Astrocyte of the cerebellum (primary cell): ENCODE measurements at regions not wholly inside any gene's neighbourhood (a gene's known extent, or its start where the extent isn't known, plus 50 kb on each side); places are given as distances from the start of the nearest gene placed in this dataset.

ENCODE experiments used
- DNase-seq: peaks from one replicate; pipeline ENCODE4 v3.0.0-alpha.2; 2011; ENCODE audit warnings: low read depth
- H3K4me3 ChIP-seq: 2 replicates; pipeline ENCODE4 v1.5.1; 2011; ENCODE audit warnings: mild to moderate bottlenecking, low read depth, low read length, moderate library complexity
- in situ Hi-C: cut with HindIII; loops from 2 replicates; pipeline ENCODE4 v1.10.0; 2017; ENCODE audit warnings: low sequenced_read_pairs
- TF ChIP-seq, protein P1 (sequence below): IDR thresholded peaks from 2 replicates; pipeline ENCODE4 v1.5.1; 2012; ENCODE audit warnings: low read length, low read depth, moderate library complexity, mild to moderate bottlenecking; ENCODE audit errors: missing control alignments

DNA sequence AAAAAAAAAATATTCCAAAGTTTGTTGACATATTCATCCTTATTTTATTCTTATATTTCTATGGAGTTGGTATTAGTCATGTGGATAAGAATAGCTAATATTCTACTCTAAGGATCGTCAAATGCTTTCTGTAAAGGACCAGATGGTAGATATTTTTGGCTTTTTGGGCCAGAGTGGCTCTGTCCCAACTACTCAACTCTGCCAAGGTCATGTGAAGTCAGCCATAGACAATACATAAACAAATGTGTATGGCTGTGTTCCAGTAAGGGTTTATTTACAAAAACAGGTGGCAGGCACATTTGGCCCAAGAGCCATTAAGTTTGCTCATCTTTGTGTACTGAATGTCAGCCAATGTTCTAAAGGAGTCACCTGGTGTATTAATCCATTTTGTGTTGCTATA is 131.8 kb downstream of the TBX5 start:
- no peak for DNase-seq
- H3K4me3 ChIP-seq: no peak overlapping the region
- TF ChIP-seq, protein P1, sequence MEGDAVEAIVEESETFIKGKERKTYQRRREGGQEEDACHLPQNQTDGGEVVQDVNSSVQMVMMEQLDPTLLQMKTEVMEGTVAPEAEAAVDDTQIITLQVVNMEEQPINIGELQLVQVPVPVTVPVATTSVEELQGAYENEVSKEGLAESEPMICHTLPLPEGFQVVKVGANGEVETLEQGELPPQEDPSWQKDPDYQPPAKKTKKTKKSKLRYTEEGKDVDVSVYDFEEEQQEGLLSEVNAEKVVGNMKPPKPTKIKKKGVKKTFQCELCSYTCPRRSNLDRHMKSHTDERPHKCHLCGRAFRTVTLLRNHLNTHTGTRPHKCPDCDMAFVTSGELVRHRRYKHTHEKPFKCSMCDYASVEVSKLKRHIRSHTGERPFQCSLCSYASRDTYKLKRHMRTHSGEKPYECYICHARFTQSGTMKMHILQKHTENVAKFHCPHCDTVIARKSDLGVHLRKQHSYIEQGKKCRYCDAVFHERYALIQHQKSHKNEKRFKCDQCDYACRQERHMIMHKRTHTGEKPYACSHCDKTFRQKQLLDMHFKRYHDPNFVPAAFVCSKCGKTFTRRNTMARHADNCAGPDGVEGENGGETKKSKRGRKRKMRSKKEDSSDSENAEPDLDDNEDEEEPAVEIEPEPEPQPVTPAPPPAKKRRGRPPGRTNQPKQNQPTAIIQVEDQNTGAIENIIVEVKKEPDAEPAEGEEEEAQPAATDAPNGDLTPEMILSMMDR: no peak
- in situ Hi-C loops: no loop called here

DNA sequence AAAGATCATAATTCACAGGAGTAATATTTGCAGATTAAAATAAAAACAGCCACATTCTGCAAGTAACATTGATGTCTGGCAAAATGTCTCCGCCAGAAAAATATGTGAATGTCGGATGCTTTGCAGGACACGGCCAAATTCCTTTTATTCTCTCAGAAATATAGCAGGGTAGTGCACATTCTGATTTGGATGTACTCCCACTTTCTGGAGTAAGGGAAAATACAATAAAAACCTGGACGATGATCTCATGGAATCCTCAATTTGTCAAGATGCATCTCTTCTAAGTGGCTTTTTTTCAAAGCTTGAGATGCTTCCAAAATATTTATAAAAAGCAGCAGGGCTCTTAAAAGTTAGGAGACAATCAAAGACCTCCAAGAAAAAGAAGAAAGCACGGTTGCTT is 133.3 kb downstream of the TBX5 start:
- DNase-seq: no peak
- TF ChIP-seq, protein P1: no peak
- in situ Hi-C loops: no loop called here
- H3K4me3 ChIP-seq: no peak overlapping the region

DNA sequence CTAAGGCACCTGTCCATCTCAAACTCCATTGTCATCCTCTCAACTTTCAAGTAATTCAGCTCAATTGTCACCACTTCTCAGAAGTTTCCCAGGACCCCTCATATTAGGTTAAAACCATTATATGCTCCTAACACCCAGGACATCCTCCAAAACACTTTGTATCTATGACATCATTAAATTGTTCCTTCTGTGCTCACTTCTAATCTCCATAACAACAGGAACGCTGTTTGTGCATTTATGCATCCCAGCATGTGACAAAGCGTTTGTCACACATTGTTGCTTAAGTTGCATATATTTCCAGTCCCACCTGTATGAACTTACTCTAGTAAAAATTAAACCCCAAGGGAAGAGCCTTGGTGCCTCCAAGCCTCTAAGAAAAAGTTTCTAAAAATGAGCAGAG is 133.9 kb downstream of the TBX5 start:
- no peak for DNase-seq
- in situ Hi-C loops: no loop called here
- no peak overlapping the region for H3K4me3 ChIP-seq
- TF ChIP-seq, protein P1: no peak

DNA sequence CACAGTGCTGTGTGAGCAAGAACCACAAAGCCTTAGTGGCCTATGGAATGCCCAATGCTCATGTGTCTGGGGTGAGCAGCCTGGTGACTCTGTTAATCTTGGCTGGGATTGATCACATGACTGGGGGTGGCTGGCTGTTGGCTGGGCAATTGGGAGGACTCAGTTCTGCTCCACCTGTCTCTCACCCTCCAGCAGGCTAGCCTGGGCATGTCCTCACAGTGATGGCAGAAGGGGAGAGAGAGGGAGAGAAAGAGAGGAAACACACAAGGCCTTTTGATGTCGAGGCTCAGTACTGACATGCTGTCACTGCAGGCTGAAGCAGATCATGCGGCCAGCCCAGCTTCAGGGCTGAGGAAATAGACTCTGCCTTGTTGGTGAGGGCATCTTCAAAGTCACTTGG is 136.8 kb downstream of the TBX5 start:
- in situ Hi-C loops: no loop called here
- TF ChIP-seq, protein P1: no peak
- DNase-seq: no peak
- H3K4me3 ChIP-seq: no peak overlapping the region

DNA sequence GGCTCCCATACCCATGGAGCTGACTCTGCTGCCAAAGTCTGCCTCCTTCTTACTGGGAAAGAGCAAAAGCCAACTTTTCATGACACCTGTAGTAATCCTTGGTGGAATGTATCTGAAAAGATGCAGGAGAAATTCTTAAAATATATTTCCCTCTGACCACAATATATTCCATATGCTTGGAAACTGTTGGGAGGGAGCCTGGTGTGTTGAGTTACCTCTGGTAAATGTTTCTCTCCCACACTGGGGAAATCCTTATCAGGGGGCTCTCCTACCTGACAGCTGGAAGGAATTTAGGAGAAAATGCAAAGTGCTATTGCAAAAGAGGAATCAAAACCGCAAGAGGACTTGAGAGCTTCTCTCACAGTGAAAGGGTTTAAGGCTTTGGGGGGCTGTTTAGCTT is 139.4 kb downstream of the TBX5 start:
- TF ChIP-seq, protein P1: no peak
- no peak for DNase-seq
- in situ Hi-C loops: no loop called here
- no peak overlapping the region for H3K4me3 ChIP-seq

DNA sequence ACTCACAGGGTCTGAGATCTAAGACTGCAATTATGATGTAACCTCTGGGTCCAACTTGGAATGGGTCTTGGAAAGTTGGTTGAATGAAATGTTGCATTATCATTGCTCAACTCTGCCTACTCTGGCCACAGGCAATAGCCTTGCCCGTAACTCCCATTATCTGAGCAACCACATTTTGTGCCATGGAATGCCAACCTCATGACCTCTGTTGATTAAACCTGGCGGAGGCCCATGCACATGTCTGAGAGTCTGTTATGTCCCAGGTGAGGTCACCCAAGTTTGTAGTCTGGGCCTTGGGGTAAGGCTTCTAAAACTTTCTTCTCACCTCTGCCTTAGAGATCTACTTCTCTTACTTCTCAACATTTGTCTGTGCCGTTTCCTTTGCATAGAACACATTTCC is 140.9 kb downstream of the TBX5 start:
- H3K4me3 ChIP-seq: no peak overlapping the region
- DNase-seq: no peak
- TF ChIP-seq, protein P1: no peak
- in situ Hi-C loops: no loop called here

DNA sequence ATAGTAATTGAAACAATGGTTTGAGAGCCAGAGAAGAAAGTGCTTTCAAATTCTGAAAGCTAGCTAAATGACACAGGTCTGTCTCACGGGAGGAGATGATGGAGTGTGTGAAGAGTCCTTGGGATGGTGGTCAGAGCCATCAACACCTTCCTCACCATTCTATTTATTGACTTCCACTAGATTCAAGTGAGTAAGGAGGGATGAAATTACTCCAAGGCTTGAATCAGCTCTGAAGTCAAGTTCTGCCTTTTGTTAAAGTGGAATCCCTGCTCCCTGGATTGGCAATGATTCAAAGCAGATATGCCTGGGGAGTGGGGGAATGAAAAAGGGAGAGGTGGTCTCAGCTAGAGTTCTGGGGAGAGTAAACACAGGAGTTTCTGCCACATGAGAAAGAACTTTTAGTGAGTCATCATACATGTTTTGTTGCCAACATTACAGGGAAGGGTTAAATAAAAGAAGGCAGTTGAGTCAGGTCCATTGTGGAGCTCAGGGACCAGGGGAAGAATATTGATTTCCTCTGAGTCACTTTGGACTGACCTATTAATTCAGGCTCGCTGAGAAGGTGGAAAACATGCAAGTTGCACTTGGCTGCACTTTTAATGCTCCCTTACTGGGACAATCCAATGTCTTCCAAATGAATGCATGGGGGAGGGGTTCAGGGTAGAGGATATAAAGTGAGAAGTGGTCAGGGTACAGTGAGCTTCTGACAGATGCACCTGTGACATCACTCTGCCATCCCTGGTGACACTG is 142.7 kb downstream of the TBX5 start:
- DNase-seq: peak; percentile 11
- TF ChIP-seq, protein P1: no peak
- H3K4me3 ChIP-seq: no peak overlapping the region
- in situ Hi-C loops: no loop called here
